HG03280 (cell line): ENCODE measurements at regions not wholly inside any gene's neighbourhood (a gene's known extent, or its start where the extent isn't known, plus 50 kb on each side); places are given as distances from the start of the nearest gene placed in this dataset.
"Not testable (repeated sequence)": the region's sequence is repeated elsewhere in the genome, so short reads cannot be mapped to it uniquely, and the experiment has no call there.

Source experiments
- ATAC-seq: cut with Tn5 transposase; IDR thresholded peaks from one replicate; pipeline ENCODE4 v1.9.1; 2021; ENCODE audit warnings: mild to moderate bottlenecking, moderate library complexity; ENCODE audit not compliant: unreplicated experiment

DNA sequence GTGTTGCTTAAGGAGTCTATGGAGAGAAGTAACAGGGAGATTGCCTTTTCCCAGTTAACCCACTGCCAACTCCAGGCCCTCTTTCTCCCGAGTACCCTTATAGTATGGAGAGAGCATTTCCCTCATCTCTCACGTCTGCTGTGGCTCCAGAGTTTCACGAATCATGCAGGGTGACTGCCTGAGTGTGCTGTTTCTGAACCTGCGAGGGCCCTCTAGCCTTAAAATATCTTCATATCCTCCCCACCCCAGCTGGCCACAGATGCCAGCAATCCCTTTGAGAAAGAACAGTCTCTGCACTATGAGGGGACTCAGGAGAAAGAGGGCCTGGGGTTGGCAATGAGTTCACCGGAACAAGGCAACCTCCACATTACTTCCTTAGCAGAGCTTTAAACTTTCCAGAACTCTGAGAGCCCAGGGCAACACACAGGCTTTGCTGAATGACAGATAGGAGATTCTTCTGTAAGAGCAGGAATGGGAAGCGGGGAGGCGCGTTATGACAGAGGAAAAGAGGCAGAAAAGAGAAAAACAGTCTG is 81.6 kb upstream of the ANKH start:
- ATAC-seq, result no peak

DNA sequence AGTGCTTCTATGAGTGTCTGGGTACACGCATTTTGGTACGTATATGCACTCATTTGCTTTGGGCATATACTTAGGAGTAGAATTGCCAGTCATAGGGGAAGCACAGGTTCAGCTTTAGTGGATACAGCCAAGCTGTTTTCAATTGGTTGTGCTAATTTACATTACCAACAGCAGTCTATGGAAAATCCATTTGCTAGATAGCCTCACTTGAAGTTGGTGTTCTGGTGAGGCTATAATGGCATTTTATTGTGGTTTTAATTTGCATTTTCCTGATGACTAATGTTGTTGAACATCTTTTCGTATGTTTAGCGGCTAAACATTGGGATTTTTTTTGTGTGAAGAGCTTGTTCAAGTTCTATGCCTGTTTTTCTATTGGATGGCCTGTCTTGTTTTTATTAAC is 76.8 kb upstream of the ANKH start:
- ATAC-seq, result no peak

DNA sequence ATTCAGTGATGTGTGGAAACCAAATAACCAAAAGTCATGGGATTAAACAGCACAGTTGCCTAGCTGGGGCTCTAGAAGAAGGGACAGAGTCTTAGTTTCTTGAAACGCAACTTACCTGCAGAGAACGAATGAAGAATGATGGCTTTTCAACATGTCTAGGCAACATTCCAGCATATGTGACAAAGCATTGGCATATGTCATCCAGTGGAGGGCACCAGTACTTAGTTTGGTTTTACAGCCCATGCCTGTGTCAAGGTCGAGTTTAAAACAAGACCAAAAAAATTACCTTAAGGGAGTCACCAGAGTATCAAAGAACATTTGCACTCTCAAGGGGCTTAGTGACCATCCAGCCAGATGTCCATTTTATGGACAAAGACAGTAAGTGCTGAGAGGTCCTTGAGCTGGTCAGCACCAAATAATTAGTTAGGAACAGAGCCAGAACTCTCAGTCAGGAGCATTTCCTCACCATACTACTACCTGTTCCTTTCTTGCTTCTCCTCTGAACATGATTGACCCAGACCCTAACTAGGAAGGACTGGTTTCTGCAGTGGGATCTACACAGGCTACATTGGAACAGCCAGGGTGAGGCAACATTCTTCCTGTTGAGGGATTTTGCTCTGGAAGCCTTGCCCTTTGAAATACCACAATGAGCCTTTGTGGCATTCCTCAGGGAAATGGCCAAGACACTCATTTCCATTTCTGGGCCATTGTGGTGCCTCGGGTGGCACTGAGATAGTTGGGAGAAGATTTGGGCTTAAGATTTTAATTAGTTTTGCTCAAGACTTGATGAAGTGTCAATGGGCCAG is 75.4 kb upstream of the ANKH start:
- ATAC-seq, result peak; percentile 50

DNA sequence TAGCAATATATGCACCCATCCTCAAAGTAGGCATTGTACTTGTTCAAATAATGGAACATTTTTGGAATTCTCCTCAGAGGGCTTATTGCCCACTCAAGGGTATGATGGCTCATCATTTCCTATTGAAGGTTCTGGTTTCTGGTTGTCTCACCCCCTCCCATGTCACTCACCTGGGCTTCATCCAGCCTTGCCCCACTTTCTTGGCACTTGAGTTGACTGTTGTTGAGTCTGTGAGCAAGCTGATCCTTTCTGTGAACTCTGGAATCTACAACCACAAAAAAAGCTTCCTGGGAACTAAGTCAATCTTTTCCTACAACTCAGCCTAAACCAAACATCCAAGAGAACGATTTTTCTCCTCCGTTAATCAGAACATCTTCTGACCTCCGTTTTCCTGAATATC is 73.9 kb upstream of the ANKH start:
- ATAC-seq, result no peak

DNA sequence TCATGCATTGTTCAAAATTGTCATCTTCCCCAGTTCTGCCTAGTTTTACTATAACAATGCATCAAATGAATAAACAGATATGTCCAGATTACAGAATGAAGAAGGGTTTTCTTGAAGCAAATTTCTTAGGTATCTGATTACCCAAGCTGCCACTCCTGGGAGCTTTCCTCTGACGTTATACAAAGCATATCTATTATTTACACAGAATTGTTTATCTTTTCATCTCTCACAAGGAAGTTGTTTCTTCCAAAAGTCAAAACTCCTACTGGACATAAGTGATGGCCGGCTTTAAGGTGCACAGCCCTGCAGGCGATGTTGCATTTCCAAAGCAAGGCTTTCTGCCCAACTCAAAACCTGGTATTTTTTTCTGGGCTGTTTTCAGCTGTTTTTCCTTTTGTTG is 73.4 kb upstream of the ANKH start:
- no peak for ATAC-seq

DNA sequence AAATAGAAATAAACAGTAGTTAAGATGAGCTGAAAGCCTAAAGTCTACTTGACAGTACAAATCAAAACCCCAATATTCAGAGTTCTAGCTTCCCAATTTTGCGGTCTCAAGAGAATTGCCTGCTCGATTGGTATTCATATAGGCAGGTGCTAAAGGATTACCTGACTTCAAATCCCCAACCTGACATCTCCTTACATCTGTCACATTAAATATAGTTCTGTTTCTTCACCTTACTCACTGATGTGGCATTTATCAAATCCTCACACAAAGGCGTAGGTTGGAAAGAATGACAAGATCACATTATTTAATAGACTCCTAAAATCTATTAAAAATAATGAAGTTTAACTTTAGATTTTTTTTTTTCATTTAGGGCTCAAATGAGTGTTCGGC is 72.8 kb upstream of the ANKH start:
- ATAC-seq, result no peak

DNA sequence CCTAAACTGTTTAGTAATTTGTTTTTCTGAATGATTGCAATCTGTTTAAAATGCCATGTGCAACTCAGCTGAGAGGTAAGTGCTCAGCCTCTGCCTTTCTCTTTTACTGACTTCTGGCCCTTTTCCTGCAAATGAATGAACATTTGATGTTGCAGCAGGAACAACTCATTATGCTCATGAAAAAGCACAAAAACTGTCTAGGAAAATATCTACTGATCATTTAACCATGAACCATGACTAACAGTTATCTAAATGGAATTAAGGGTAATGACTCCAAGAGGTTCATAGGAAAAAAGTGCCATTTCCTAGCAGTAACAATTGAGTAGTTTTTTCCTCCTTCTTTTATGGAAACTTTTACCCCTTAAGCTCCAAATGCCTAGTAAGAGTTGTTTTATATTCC is 70.6 kb upstream of the ANKH start:
- no peak for ATAC-seq

DNA sequence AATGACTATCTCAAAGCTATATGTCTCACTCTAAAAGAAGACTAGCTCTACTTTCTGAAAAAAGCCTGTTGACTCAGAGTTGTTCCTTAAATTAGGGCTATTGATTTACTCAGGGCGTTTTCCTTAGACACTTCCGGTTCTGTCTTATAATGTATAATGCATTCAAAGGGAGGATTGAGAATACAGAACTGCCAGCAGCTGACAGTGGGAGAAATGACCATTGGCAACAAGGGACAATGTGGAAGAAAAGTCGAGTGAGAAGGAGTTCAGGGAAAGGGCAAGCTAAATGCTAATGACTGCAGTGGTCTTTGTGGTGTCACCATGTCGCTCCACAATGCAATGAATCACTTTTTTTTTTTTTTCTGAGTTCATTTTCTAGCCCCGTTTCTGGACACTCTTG is 65.7 kb upstream of the ANKH start:
- no peak for ATAC-seq

DNA sequence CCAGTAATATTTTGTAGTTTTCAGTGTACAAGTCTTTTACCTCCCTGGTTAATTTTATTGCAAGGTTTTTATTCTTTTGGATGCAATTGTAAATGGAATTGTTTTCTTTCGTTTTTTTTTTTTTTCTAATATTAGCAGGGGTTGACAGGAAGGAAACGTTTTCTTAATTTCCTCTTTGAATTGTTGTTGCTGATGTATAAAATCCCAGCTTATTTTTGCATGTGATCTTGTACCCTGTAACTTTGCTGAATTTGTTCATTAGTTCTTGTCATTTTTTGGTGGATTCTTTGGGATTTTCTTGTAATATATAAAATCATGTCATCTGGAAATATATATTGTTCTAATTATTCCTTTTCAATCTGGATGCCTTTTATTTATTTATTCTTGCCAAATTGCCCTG is 65.0 kb upstream of the ANKH start:
- no peak for ATAC-seq

DNA sequence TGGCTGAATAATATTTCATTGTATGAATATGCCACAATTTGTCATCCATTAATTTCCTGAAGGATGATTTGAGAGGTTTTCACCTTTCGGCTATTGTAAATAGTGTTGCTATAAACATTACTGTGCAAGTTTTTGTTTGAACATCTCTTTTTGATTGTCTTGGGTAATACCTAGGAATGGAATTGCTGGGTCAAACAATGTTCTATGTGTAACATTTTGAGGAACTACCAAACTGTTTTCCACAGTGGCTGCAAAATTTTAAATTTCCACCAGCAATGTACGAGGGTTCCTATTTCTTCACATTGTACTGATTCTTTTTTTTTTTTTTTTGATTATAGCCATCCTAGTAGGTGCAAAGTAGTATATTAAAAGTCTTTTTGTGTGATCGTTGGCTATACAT is 63.8 kb upstream of the ANKH start:
- ATAC-seq, result no peak

DNA sequence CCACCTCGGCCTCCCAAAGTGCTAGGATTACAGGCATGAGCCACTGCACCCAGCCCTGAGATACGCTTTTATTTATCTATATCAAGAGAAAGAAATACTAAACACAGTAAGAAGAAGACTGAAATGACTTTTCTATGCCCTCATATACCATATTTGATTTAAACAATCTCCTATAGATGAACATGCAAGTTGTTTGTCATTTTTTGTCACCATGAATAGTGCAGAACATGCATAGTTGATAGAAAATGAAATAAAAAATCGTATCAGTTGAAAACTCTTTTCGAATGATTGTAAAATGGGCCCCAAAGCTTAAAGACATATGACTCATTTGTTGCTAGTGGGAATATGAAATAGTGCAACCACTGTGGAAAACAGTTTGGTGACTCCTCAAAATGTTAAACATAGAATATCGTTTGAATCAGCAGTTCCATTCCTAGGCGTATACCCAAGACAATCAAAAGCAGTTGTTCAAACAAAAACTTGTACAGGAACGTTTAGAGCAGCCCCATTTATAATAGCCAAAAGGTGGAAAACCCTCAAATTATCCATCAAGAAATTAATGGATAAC is 61.4 kb upstream of the ANKH start:
- ATAC-seq, result no peak

DNA sequence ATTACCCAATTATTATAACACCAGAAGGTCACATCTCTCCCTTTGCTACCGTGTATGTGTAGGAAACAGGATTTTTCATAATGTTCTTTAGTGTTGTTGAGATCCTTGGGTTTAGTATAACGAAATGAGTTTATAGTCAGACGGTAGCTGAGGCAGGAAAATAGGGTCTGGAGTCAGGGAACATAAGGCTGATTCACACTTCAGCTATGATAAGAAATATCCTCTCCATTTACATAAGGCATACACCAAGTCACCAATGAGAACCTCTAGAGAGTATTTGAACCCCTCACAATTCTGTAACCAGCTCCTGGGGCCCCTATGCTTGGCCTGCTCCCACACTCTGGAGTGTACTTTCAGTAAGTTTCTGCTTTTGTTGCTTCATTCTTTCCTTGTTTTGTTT is 58.9 kb upstream of the ANKH start:
- no peak for ATAC-seq

DNA sequence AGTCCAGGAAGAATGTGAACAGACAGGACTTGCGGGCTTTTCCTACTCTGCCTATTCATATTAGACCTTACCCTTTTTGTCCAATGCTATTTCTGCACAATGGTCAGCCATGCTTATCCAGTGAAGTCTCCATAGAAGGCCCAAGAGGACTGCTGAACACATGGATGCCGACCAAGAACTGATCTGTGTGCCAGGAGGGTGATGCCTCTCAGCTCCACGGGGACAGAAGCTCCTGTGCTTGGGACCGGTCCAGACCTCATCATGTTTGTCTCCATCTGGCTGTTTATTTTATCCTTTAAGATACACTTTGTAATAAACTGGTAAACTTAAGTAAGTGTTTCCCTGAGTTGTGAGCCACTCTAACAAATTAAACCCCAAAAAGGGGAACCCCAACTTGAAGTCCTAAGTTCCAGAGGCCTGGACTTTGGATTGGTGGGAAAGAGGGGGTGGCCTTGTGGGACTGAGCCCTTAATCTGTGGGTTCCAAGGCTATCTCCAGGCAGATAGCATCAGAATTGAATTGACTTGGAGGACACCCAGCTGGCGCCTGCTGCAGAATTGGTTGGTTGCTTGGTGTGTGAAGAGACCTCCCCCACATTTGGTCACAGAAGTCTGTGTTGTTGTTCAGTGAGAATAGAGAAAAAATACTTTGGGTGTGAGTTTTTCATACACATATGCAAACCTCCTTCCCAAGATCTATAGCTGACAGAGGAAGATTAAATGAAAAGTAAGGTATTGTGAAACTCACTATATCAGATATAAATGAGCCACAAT is 57.9 kb upstream of the ANKH start:
- ATAC-seq, result no peak

DNA sequence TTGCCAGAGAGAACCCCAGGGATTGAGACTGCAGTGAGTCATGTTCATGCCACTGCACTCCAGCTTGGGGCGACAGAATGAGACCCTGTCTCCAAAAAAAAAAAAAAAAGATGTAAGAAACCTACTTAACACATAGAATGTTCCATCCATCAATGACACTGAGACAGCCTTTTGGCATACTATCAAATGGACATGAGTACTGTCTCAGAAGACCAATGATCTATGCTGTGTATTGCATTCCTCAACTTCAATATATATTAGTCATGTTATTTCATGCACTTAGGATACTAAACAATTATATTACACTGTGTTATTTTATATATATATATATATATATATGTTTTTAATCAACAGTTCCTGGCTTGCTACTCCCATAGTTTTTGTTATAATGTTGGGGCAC is 57.1 kb upstream of the ANKH start:
- no peak for ATAC-seq

DNA sequence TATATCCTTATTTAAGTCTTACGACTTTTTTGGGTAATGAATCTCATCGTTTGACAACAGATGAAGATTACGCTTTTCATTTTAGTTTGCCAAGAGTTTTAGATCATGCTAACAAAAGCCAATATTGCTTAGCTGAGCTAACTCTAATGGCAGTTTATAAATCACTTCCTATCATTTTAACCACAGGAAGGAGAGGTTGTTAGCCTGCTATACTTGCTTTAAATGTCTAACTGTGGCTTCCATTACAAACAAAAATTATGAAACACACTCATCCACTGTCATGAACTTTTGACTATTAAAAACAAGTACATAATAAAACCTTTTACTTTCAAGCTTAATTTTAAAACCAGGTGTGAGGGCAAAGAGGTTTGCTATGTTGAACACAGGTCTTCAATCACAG is 53.7 kb upstream of the ANKH start:
- no peak for ATAC-seq

DNA sequence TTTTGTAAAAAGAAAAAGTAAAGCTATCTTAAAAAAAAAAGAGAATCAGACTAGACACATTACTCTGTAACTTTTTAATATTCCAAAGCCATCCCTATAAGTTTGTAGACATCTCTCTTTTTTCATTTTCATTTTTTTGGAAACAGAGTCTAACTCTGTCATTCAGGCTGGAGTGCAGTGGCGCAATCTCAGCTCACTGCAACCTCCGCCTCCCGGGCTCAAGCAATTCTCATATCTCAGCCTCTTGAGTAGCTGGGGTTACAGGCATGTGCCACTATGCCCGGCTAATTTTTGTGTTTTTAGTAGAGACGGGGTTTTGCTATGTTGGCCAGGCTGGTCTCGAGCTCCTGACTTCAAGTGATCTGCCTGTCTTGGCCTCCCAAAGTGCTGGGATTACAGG is 51.4 kb upstream of the ANKH start:
- not testable (repeated sequence) for ATAC-seq

DNA sequence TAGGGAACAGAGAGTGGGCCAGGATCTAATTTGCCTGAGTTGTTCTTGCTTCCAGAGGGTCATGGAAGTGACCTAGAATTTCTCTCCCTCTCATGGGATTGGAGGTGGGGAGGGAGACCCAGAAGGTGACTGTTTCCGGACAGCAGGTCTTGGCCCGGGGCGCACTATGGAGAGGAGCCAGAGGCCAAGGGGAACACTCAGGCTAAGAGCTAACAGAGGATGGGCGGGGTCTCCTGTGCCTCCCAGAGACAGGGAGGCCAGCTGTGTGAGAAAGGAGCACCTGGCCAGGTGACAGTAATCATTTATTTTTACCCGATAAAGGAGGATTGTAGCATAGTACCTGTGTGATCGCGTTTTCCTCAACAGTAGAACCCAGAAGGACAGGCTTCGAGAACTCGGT is 50.9 kb upstream of the ANKH start:
- ATAC-seq, result no peak
